K562 (cell line): ENCODE measurements at regions not wholly inside any gene's neighbourhood (a gene's known extent, or its start where the extent isn't known, plus 50 kb on each side); places are given as distances from the start of the nearest gene placed in this dataset.

Experiments
- BCLAF1 ChIP-seq, 2 experiments: fragments of 450-650 bp in 1 of 2; IDR thresholded peaks; 2 replicates each; pipeline ENCODE4 v1.6.1; 2011 to 2017; ENCODE audit warnings: low read depth in 2 of 2, antibody characterized with exemption in 1 of 2, borderline replicate concordance in 1 of 2, low read length in 1 of 2, mild to moderate bottlenecking in 1 of 2, mixed read lengths in 1 of 2; ENCODE audit not compliant: control insufficient read depth in 1 of 2
- CEBPG ChIP-seq, 3 experiments: fragments of 200-800 bp in 1 of 3; sonication (Bioruptor generic) in 1 of 3; sonication (generic) in 1 of 3; formaldehyde crosslinking in 1 of 3; IDR thresholded peaks in 2 of 3; conservative IDR thresholded peaks in 1 of 3; 2 replicates each; pipeline versions ENCODE4 v1.6.1 to v1.8.0; 2016 to 2022; ENCODE audit warnings: missing compliant biosample characterization in 2 of 3, missing genetic modification characterization in 2 of 3, mild to moderate bottlenecking in 1 of 3, missing genetic modification reagents in 1 of 3
- CHCHD3 ChIP-seq: fragments of 250-450 bp; sonication (Bioruptor Pico); IDR thresholded peaks from 2 replicates; pipeline ENCODE4 v2.1.2; 2022; ENCODE audit warnings: mild to moderate bottlenecking
- E2F4 ChIP-seq: sonication (generic); formaldehyde crosslinking; IDR thresholded peaks from 2 replicates; pipeline ENCODE4 v1.8.0; 2022; ENCODE audit warnings: mild to moderate bottlenecking, low read depth, missing genetic modification reagents
- EP300 ChIP-seq: IDR thresholded peaks from 2 replicates; pipeline ENCODE4 v1.6.1; 2012; ENCODE audit warnings: low read length, improper control_type of control experiment
- ESRRA ChIP-seq: fragments of 450-650 bp; IDR thresholded peaks from 2 replicates; pipeline ENCODE4 v1.6.1; 2014; ENCODE audit warnings: low read depth, mild to moderate bottlenecking, moderate library complexity, borderline replicate concordance
- JUN ChIP-seq, 2 experiments: sonication (generic) in 1 of 2; formaldehyde crosslinking in 1 of 2; IDR thresholded peaks; 2 replicates each; pipeline versions ENCODE4 v1.6.1 to v1.8.0; 2012 to 2022; ENCODE audit warnings: borderline replicate concordance in 2 of 2, mild to moderate bottlenecking in 2 of 2, improper control_type of control experiment in 1 of 2, low read depth in 1 of 2, low read length in 1 of 2, missing genetic modification reagents in 1 of 2
- NRF1 ChIP-seq, 2 experiments: fragments of 450-650 bp; IDR thresholded peaks in 1 of 2; conservative IDR thresholded peaks in 1 of 2; 2 replicates each; pipeline ENCODE4 v1.6.1; 2014; ENCODE audit warnings: mild to moderate bottlenecking in 2 of 2
- POLR2A ChIP-seq: fragments of 450-650 bp; conservative IDR thresholded peaks from 2 replicates; pipeline ENCODE4 v1.6.1; 2016
- POLR2AphosphoS2 ChIP-seq: IDR thresholded peaks from 2 replicates; pipeline ENCODE4 v1.6.1; 2012; ENCODE audit warnings: low read length, improper control_type of control experiment
- POLR2AphosphoS5 ChIP-seq: IDR thresholded peaks from 2 replicates; pipeline ENCODE4 v1.6.1; 2011; ENCODE audit warnings: mild to moderate bottlenecking, low read depth, low read length, moderate library complexity; ENCODE audit not compliant: control insufficient read depth, insufficient read depth
- RNF219 ChIP-seq: fragments of 250-450 bp; sonication (Bioruptor Pico); IDR thresholded peaks from 2 replicates; pipeline ENCODE4 v1.5.0; 2022; ENCODE audit warnings: mild to moderate bottlenecking
- TAF1 ChIP-seq: IDR thresholded peaks from 2 replicates; pipeline ENCODE4 v1.6.1; 2011; ENCODE audit warnings: mild to moderate bottlenecking, low read length, moderate library complexity; ENCODE audit not compliant: insufficient read depth, control insufficient read depth, severe bottlenecking; ENCODE audit errors: extremely low read depth
- ZNF124 ChIP-seq: sonication (generic); formaldehyde crosslinking; IDR thresholded peaks from 2 replicates; pipeline ENCODE4 v1.8.1; 2022; ENCODE audit warnings: missing genetic modification reagents

- TF ChIP-seq CHCHD3 (CRISPR knock-in tag) (no peak), CEBPG (CRISPR knock-in tag; IDR thresholded peaks at IDR 0.05) (no peak), CEBPG (tag; conservative IDR thresholded peaks at IDR 0.05 in 1 of 2, IDR thresholded peaks at IDR 0.05 in 1 of 2) (no peak), ZNF124 (no peak), ESRRA (no peak), NRF1 (conservative IDR thresholded peaks at IDR 0.05 in 1 of 2, IDR thresholded peaks at IDR 0.05 in 1 of 2) (no peak), POLR2AphosphoS5 (no peak), EP300 (no peak), BCLAF1 (IDR thresholded peaks at IDR 0.05; ENCODE audit: borderline replicate concordance in 1 of 2, control insufficient read depth in 1 of 2, low read depth in 2 of 2, low read length in 1 of 2) (no peak), RNF219 (CRISPR knock-in tag) (no peak), POLR2AphosphoS2 (no peak), JUN (IDR thresholded peaks at IDR 0.05; ENCODE audit: borderline replicate concordance, low read depth, low read length) (no peak), JUN (CRISPR knock-in tag; IDR thresholded peaks at IDR 0.05; ENCODE audit: borderline replicate concordance) (no peak), E2F4 (no peak), TAF1 (no peak), POLR2A (no peak)
These were observed 273.4 kb downstream of the CDK5RAP2 start for GRCh38 chr9:120306561-120306960.
